22Rv1 (cell line): ENCODE measurements at regions not wholly inside any gene's neighbourhood (a gene's known extent, or its start where the extent isn't known, plus 50 kb on each side); places are given as distances from the start of the nearest gene placed in this dataset.

Experiments used
- ZFX ChIP-seq: fragments of 450-650 bp; IDR thresholded peaks from 2 replicates; pipeline ENCODE4 v1.6.1; 2017; ENCODE audit warnings: antibody characterized with exemption, borderline replicate concordance
- TF ChIP-seq, protein P1 (sequence below): fragments of 450-650 bp; IDR thresholded peaks from 2 replicates; pipeline ENCODE4 v1.5.1; 2017; ENCODE audit warnings: mild to moderate bottlenecking

GRCh38 chr1:166627558-166627957 lies 211.7 kb upstream of the POGK start:
- TF ChIP-seq, protein P1, sequence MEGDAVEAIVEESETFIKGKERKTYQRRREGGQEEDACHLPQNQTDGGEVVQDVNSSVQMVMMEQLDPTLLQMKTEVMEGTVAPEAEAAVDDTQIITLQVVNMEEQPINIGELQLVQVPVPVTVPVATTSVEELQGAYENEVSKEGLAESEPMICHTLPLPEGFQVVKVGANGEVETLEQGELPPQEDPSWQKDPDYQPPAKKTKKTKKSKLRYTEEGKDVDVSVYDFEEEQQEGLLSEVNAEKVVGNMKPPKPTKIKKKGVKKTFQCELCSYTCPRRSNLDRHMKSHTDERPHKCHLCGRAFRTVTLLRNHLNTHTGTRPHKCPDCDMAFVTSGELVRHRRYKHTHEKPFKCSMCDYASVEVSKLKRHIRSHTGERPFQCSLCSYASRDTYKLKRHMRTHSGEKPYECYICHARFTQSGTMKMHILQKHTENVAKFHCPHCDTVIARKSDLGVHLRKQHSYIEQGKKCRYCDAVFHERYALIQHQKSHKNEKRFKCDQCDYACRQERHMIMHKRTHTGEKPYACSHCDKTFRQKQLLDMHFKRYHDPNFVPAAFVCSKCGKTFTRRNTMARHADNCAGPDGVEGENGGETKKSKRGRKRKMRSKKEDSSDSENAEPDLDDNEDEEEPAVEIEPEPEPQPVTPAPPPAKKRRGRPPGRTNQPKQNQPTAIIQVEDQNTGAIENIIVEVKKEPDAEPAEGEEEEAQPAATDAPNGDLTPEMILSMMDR = no peak
- TF ChIP-seq ZFX = no peak
